Ecto neural progenitor cell (in vitro differentiated cells): ENCODE measurements at regions not wholly inside any gene's neighbourhood (a gene's known extent, or its start where the extent isn't known, plus 50 kb on each side); places are given as distances from the start of the nearest gene placed in this dataset.

Experiments used
- DNase-seq: peaks from one replicate; pipeline ENCODE4 v3.0.0-alpha.2; 2018; ENCODE audit warnings: low spot score

- no peak for DNase-seq
Measured at GRCh38 chr13:106382534-106382933, 152.9 kb downstream of the EFNB2 start.

GRCh38 chr13:106381091-106381490, 154.4 kb downstream of the EFNB2 start:
- DNase-seq = no peak

- no peak for DNase-seq
Measured at GRCh38 chr13:106377931-106378662, 157.4 kb downstream of the EFNB2 start.

- no peak for DNase-seq
Measured at GRCh38 chr13:106377341-106377740, 158.1 kb downstream of the EFNB2 start.

GRCh38 chr13:106376401-106377112, 158.9 kb downstream of the EFNB2 start:
- DNase-seq = no peak

- DNase-seq = no peak
Measured at GRCh38 chr13:106375085-106375484, 160.4 kb downstream of the EFNB2 start.

GRCh38 chr13:106374631-106375030, 160.8 kb downstream of the EFNB2 start:
- DNase-seq = no peak

GRCh38 chr13:106373989-106374572, 161.4 kb downstream of the EFNB2 start:
- DNase-seq = no peak

- DNase-seq = no peak
Measured at GRCh38 chr13:106373304-106373988, 162.0 kb downstream of the EFNB2 start.

GRCh38 chr13:106372199-106373155, 163.0 kb downstream of the EFNB2 start:
- no peak for DNase-seq

GRCh38 chr13:106371024-106371423, 164.4 kb downstream of the EFNB2 start:
- DNase-seq = no peak

- DNase-seq = no peak
Measured at GRCh38 chr13:106369858-106370257, 165.6 kb downstream of the EFNB2 start.

GRCh38 chr13:106369091-106369490, 166.4 kb downstream of the EFNB2 start:
- no peak for DNase-seq

- no peak for DNase-seq
Measured at GRCh38 chr13:106367361-106367971, 168.0 kb downstream of the EFNB2 start.

- no peak for DNase-seq
Measured at GRCh38 chr13:106362707-106363106, 172.8 kb downstream of the EFNB2 start.

GRCh38 chr13:106361621-106362020, 173.8 kb downstream of the EFNB2 start:
- no peak for DNase-seq

- DNase-seq = no peak
Measured at GRCh38 chr13:106357198-106357597, 178.3 kb downstream of the EFNB2 start.

- no peak for DNase-seq
Measured at GRCh38 chr13:106355866-106356265, 179.6 kb downstream of the EFNB2 start.

- DNase-seq = no peak
Measured at GRCh38 chr13:106354961-106355360, 180.5 kb downstream of the EFNB2 start.

GRCh38 chr13:106352850-106353249, 182.6 kb downstream of the EFNB2 start:
- no peak for DNase-seq

- DNase-seq = no peak
Measured at GRCh38 chr13:106351251-106351650, 184.2 kb downstream of the EFNB2 start.
